SK-N-SH treated with all-trans-retinoic acid at 6 μM for 48 hours (cell line): ENCODE measurements at regions not wholly inside any gene's neighbourhood (a gene's known extent, or its start where the extent isn't known, plus 50 kb on each side); places are given as distances from the start of the nearest gene placed in this dataset.

Experiments used
- ARNTL ChIP-seq: fragments of 450-650 bp; formaldehyde crosslinking; IDR thresholded peaks from 2 replicates; pipeline ENCODE4 v1.5.0; 2020; ENCODE audit warnings: low read depth, mild to moderate bottlenecking, moderate library complexity, borderline replicate concordance
- ISL1 ChIP-seq: fragments of 250-450 bp; sonication (Bioruptor Pico); IDR thresholded peaks from 2 replicates; pipeline ENCODE4 v2.1.2; 2022; ENCODE audit warnings: mild to moderate bottlenecking, moderate library complexity
- SNAI2 ChIP-seq: fragments of 250-450 bp; sonication (Bioruptor Pico); IDR thresholded peaks from 2 replicates; pipeline ENCODE4 v1.5.0; 2020; ENCODE audit warnings: mild to moderate bottlenecking, moderate library complexity
- TOX ChIP-seq: fragments of 250-450 bp; sonication (Bioruptor Pico); IDR thresholded peaks from 2 replicates; pipeline ENCODE4 v1.8.0; 2021; ENCODE audit warnings: mild to moderate bottlenecking, moderate library complexity, borderline replicate concordance
- ZNF565 ChIP-seq: fragments of 450-650 bp; formaldehyde crosslinking; conservative IDR thresholded peaks from 2 replicates; pipeline ENCODE4 v1.5.0; 2020; ENCODE audit warnings: low read depth, mild to moderate bottlenecking, moderate library complexity
- TF ChIP-seq, protein P1 (sequence below): fragments of 250-450 bp; sonication (Bioruptor Pico); IDR thresholded peaks from 2 replicates; pipeline ENCODE4 v1.5.0; 2020; ENCODE audit warnings: mild to moderate bottlenecking, moderate library complexity

DNA sequence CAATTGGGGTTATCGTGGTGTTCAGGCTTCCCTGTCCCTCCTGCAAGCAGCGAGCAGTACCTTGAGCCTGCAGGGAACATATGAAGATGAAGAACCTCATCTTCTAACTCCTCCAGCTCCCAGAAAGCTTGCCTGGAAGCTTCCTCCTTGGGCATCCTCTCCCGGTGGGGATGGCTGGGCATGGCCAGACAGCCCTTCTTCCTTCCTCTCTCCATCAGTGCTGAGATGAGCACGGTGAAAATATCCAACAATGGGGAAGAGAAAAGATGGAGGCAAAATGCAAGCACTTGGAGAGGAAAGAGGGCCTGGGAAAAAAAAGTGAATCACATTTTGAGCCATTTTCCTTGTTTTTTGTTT, 107.7 kb upstream of the FOXA2 start:
- TF ChIP-seq ISL1 (CRISPR knock-in tag): no peak
- TF ChIP-seq SNAI2 (CRISPR knock-in tag): no peak
- TF ChIP-seq, protein P1, sequence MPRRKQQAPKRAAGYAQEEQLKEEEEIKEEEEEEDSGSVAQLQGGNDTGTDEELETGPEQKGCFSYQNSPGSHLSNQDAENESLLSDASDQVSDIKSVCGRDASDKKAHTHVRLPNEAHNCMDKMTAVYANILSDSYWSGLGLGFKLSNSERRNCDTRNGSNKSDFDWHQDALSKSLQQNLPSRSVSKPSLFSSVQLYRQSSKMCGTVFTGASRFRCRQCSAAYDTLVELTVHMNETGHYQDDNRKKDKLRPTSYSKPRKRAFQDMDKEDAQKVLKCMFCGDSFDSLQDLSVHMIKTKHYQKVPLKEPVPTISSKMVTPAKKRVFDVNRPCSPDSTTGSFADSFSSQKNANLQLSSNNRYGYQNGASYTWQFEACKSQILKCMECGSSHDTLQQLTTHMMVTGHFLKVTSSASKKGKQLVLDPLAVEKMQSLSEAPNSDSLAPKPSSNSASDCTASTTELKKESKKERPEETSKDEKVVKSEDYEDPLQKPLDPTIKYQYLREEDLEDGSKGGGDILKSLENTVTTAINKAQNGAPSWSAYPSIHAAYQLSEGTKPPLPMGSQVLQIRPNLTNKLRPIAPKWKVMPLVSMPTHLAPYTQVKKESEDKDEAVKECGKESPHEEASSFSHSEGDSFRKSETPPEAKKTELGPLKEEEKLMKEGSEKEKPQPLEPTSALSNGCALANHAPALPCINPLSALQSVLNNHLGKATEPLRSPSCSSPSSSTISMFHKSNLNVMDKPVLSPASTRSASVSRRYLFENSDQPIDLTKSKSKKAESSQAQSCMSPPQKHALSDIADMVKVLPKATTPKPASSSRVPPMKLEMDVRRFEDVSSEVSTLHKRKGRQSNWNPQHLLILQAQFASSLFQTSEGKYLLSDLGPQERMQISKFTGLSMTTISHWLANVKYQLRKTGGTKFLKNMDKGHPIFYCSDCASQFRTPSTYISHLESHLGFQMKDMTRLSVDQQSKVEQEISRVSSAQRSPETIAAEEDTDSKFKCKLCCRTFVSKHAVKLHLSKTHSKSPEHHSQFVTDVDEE (CRISPR knock-in tag): no peak
- no peak for TF ChIP-seq ZNF565 (CRISPR knock-in tag)
- TF ChIP-seq ARNTL (CRISPR knock-in tag): no peak
- TF ChIP-seq TOX (CRISPR knock-in tag): no peak
